Ovary (tissue), 7 donors: ENCODE measurements at regions not wholly inside any gene's neighbourhood (a gene's known extent, or its start where the extent isn't known, plus 50 kb on each side); places are given as distances from the start of the nearest gene placed in this dataset.
"Not testable (repeated sequence)": the region's sequence is repeated elsewhere in the genome, so short reads cannot be mapped to it uniquely, and the experiment has no call there.

Experiments used
- DNase-seq, 5 donors: peaks; one replicate each; pipeline ENCODE4 v3.0.0-alpha.2; 2019 to 2020
- H3K27ac ChIP-seq, 2 donors: fragments of 200-600 bp; one replicate each; pipeline versions ENCODE4 v1.5.1 to v1.8.0; 2019 to 2022
- H3K27me3 ChIP-seq: fragments of 200-600 bp; one replicate; pipeline ENCODE4 v1.8.0; 2022
- H3K36me3 ChIP-seq: fragments of 200-600 bp; sonication (generic); one replicate; pipeline ENCODE4 v1.5.1; 2019
- H3K4me1 ChIP-seq: one replicate; pipeline ENCODE4 v1.8.1; 2013; ENCODE audit warnings: mild to moderate bottlenecking, moderate library complexity; ENCODE audit not compliant: insufficient read depth
- H3K4me3 ChIP-seq: fragments of 200-600 bp; sonication (generic); one replicate; pipeline ENCODE4 v1.5.1; 2017
- H3K9me3 ChIP-seq, 2 donors: fragments of 200-600 bp in 1 of 2; sonication (generic) in 1 of 2; one replicate each; pipeline versions ENCODE4 v1.5.1 to v1.8.1; 2013 to 2019; ENCODE audit warnings: mild to moderate bottlenecking in 1 of 2, moderate library complexity in 1 of 2
- EP300 ChIP-seq: sonication (generic); formaldehyde crosslinking; IDR thresholded peaks from one replicate; pipeline ENCODE4 v1.6.1; 2017; ENCODE audit warnings: antibody characterized with exemption
- POLR2A ChIP-seq: fragments of 450-650 bp; IDR thresholded peaks from one replicate; pipeline ENCODE4 v1.6.1; 2017; ENCODE audit warnings: antibody characterized with exemption, mild to moderate bottlenecking, moderate library complexity
- WGBS, 3 donors: extraction: QIAGEN DNeasy Blood & Tissue Kit in 1 of 3; methylation state at CpG; one replicate each; pipeline versions ENCODE4 v1.1.5 to v1.1.7; 2013 to 2017; 5-methylcytosine and 5-hydroxymethylcytosine counted together
- intact Hi-C, 4 donors: fragments of 100-400 bp; cut with DNase I; formaldehyde crosslinking; loops; one replicate each; pipeline versions ENCODE4 v1.11.0 to v1.15.1; 2022 to 2023
- TF ChIP-seq, protein P1 (sequence below), 3 donors: fragments of 450-650 bp in 2 of 3; fragments of 200-600 bp in 1 of 3; IDR thresholded peaks; one replicate each; pipeline versions ENCODE4 v1.5.1 to v1.8.0; 2016 to 2022; ENCODE audit warnings: antibody characterized with exemption in 3 of 3, mild to moderate bottlenecking in 1 of 3
- donor health status: DM: no; HTN: no; CAD: no; lungs with moderate emphysema.
- donor health status: DM: no; HTN: no; CAD: no.
- donor health status: Bipolar disorder and iron deficiency.
- donor health status: DM: no; HTN: no; CAD: no.
- donor health status: DM: yes; HTN: yes; CAD: no.

DNA sequence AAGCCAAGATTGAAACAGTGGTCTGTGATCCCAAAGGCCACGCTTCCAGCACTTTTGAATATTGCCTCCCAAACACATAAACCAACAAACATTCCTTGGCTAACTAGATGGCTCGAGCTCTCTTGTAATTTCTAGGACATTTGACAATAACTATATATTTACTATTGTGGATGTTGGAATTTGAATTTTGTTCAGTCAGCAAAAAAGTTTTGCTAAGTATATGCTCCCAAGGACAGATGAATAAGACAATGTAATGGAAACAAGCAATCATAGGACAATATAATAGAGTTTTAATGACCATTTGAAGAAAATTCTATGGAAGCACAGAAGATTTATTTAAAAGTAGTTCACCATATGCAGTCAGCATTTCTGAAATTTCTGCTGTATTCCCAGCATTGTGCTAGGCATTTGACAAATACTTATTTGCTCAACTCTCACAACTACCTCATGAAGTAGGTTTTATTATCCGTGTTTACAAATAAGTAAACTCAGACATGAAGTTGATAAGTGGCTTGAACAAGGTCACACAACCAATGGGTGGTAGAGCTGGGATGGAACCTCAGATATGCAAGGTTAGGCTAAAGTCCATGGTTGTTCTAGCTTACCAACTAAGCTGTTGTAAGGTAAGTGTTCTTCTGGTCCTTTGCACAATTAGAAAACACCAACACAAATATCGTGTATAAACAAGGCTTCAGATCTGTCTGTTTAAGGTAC, 205.1 kb downstream of the NUFIP1 start:
- Histone ChIP-seq H3K27ac (no peak overlapping the region), H3K36me3 (no peaks in the 10 kb centered on the region), H3K9me3 (no peaks in the 10 kb centered on the region), H3K27me3 (no peaks in the 10 kb centered on the region), H3K4me3 (no peak overlapping the region), H3K4me1 (no peaks in the 10 kb centered on the region)
- intact Hi-C loops = no loop called here
- TF ChIP-seq, protein P1, sequence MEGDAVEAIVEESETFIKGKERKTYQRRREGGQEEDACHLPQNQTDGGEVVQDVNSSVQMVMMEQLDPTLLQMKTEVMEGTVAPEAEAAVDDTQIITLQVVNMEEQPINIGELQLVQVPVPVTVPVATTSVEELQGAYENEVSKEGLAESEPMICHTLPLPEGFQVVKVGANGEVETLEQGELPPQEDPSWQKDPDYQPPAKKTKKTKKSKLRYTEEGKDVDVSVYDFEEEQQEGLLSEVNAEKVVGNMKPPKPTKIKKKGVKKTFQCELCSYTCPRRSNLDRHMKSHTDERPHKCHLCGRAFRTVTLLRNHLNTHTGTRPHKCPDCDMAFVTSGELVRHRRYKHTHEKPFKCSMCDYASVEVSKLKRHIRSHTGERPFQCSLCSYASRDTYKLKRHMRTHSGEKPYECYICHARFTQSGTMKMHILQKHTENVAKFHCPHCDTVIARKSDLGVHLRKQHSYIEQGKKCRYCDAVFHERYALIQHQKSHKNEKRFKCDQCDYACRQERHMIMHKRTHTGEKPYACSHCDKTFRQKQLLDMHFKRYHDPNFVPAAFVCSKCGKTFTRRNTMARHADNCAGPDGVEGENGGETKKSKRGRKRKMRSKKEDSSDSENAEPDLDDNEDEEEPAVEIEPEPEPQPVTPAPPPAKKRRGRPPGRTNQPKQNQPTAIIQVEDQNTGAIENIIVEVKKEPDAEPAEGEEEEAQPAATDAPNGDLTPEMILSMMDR (IDR thresholded peaks at IDR 0.05) = no peak
- no peak for TF ChIP-seq EP300
- TF ChIP-seq POLR2A = no peak
- no peak for DNase-seq
- 68 to 73% (median 71%) methylated on average over 4 of the region's 4 CpGs for WGBS, 3 donors

GRCh38 chr13:44780591-44781280, 204.6 kb upstream of the TSC22D1 start:
- no peaks in the 10 kb centered on the region for H3K9me3 ChIP-seq
- no peaks in the 10 kb centered on the region for H3K36me3 ChIP-seq
- intact Hi-C loops = no loop called here
- TF ChIP-seq EP300 (no peak), POLR2A (no peak)
- TF ChIP-seq, protein P1 (IDR thresholded peaks at IDR 0.05) = no peak
- WGBS, 3 donors = 86 to 92% (median 87%) methylated on average over 10 of the region's 10 CpGs
- no peak for DNase-seq
- H3K4me3 ChIP-seq = no peak overlapping the region
- H3K27me3 ChIP-seq = no peaks in the 10 kb centered on the region
- H3K27ac ChIP-seq = no peak overlapping the region
- no peaks in the 10 kb centered on the region for H3K4me1 ChIP-seq

DNA sequence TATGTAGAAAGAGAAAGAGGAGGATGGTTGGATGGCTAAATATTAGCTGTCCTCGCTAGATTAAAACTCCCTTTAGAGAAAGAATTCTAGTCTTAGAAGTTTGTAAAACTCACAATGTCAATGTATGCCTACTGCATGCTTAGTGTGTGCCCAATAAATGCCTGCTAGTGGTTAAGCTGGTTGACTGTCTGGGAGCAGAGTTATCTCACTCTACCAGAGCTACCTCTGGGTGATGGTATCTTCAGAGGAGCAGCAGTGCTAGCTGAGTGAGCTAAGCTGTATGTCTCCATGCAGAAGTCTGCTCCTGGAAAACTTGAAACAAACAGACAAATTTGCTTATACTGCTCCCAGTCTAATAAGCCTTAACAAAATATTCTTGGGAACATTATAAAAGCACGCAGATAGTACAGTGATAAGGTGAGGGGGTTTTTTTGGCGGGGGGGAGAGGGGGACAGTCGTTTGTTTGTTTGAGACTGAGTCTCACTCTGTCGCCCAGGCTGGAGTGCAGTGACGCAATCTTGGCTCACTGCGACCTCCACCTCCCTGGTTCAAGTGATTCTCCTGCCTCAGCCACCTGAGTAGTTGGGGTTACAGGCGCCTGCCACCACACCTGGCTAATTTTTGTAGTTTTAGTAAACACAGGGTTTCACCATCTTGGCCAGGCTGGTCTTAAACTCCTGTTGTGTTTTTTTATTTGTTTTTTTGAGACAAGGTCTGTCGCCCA, 202.8 kb upstream of the TSC22D1 start:
- 73 to 80% (median 77%) methylated on average over 9 of the region's 9 CpGs for WGBS, 3 donors
- no peak for DNase-seq
- no peaks in the 10 kb centered on the region for H3K36me3 ChIP-seq
- H3K27me3 ChIP-seq = no peaks in the 10 kb centered on the region
- no peak overlapping the region for H3K4me3 ChIP-seq
- no peaks in the 10 kb centered on the region for H3K4me1 ChIP-seq
- H3K9me3 ChIP-seq = no peaks in the 10 kb centered on the region
- no peak for TF ChIP-seq POLR2A
- no peak for TF ChIP-seq EP300
- TF ChIP-seq, protein P1 (IDR thresholded peaks at IDR 0.05) = no peak
- intact Hi-C loops = no loop called here
- H3K27ac ChIP-seq = no peak overlapping the region

DNA sequence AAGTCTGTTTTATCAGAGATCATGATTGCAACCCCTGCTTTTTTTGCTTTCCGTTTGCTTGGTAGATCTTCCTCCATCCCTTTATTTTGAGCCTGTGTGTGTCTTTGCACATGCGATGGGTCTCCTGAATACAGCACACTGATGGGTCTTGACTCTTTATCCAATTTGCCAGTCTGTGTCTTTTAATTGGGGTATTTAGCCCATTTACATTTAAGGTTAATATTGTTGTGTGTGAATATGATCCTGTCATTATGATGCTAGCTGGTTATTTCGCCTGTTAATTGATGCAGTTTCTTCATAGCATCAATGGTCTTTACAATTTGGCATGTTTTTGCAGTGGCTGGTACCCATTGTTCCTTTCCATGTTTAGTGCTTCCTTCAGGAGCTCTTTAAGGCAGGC, 199.2 kb upstream of the TSC22D1 start:
- H3K27ac ChIP-seq, H3K9me3 ChIP-seq, intact Hi-C loops, DNase-seq, H3K4me3 ChIP-seq, H3K4me1 ChIP-seq, H3K36me3 ChIP-seq, H3K27me3 ChIP-seq: not testable (repeated sequence)
- WGBS, 3 donors = 87 to 94% (median 92%) methylated on average over 3 of the region's 3 CpGs

DNA sequence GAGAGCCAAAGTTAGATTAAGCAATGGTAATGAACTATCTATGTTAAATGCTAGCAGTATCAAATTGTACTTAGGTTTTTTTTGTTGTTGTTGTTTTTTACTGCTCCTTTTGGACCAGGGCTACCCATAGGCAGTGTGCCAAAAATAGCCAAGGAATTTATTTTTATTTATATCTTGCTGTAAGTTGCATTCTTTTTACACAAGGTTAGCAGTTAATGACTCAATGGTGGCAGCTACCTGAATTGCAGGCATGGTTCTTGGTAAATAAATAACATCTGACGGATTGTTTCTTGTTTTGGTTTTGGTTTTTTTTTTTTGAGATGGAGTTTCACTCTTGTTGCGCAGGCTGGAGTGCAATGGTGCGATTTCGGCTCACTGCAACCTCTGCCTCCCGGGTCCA, 194.8 kb upstream of the TSC22D1 start:
- 85 to 89% (median 85%) methylated on average over 5 of the region's 5 CpGs for WGBS, 3 donors
- no peak overlapping the region for H3K4me3 ChIP-seq
- no peaks in the 10 kb centered on the region for H3K36me3 ChIP-seq
- DNase-seq = no peak
- no peaks in the 10 kb centered on the region for H3K27me3 ChIP-seq
- TF ChIP-seq EP300 (no peak), POLR2A (no peak)
- TF ChIP-seq, protein P1 (IDR thresholded peaks at IDR 0.05) = no peak
- H3K4me1 ChIP-seq = peaks cover 2% of the 10 kb centered on the region
- H3K9me3 ChIP-seq = no peaks in the 10 kb centered on the region
- no peak overlapping the region for H3K27ac ChIP-seq
- intact Hi-C loops = no loop called here
